ENCODE measurements at regions not wholly inside any gene's neighbourhood (a gene's known extent, or its start where the extent isn't known, plus 50 kb on each side); places are given as distances from the start of the nearest gene placed in this dataset.

- Histone ChIP-seq H3K4me3 (ENCODE audit: low read length) (no peak overlapping the region), H3K27ac (ENCODE audit: low read depth, low read length) (no peak overlapping the region), H3K9ac (ENCODE audit: extremely low read depth, low read length, poor library complexity, severe bottlenecking) (no peak overlapping the region), H3K36me3 (ENCODE audit: control insufficient read depth, insufficient read depth, low read length) (no peaks in the 10 kb centered on the region), H3K9me3 (ENCODE audit: control insufficient read depth, low read length) (no peaks in the 10 kb centered on the region), H3K27me3 (ENCODE audit: control insufficient read depth, insufficient read depth, low read length, poor library complexity, severe bottlenecking) (no peaks in the 10 kb centered on the region), H3K4me1 (ENCODE audit: control insufficient read depth, insufficient read depth, low read length) (no peaks in the 10 kb centered on the region)
- H3K27me3 Mint-ChIP-seq (ENCODE audit: insufficient read depth), result no peaks in the 10 kb centered on the region
- no peak overlapping the region for H3K4me3 Mint-ChIP-seq
- H3K36me3 Mint-ChIP-seq (ENCODE audit: low read depth), result peaks cover 10% of the 10 kb centered on the region
- H3K9me3 Mint-ChIP-seq, result peaks cover 10% of the 10 kb centered on the region
- DNase-seq, result no peak
- WGBS, 2 experiments (ENCODE audit: insufficient coverage in 1 of 2, insufficient read length in 1 of 2), result 94 to 100% methylated on average over 3 of the region's 3 CpGs
- peaks cover 13% of the 10 kb centered on the region for H3K4me1 Mint-ChIP-seq
- no peak for TF ChIP-seq CTCF (conservative IDR thresholded peaks at IDR 0.05)
- H3K27ac Mint-ChIP-seq, result no peak overlapping the region
These were observed 318.1 kb upstream of the GRM7 start for GRCh38 chr3:6542795-6543194.

GRCh38 chr3:6549296-6549695 lies 311.6 kb upstream of the GRM7 start:
- no peak overlapping the region for H3K4me3 Mint-ChIP-seq
- peaks cover 27% of the 10 kb centered on the region for H3K9me3 Mint-ChIP-seq
- Histone ChIP-seq H3K9me3 (ENCODE audit: control insufficient read depth, low read length) (peaks cover 19% of the 10 kb centered on the region), H3K4me1 (ENCODE audit: control insufficient read depth, insufficient read depth, low read length) (no peaks in the 10 kb centered on the region), H3K36me3 (ENCODE audit: control insufficient read depth, insufficient read depth, low read length) (no peaks in the 10 kb centered on the region), H3K27ac (ENCODE audit: low read depth, low read length) (no peak overlapping the region), H3K4me3 (ENCODE audit: low read length) (no peak overlapping the region), H3K27me3 (ENCODE audit: control insufficient read depth, insufficient read depth, low read length, poor library complexity, severe bottlenecking) (no peaks in the 10 kb centered on the region), H3K9ac (ENCODE audit: extremely low read depth, low read length, poor library complexity, severe bottlenecking) (no peak overlapping the region)
- H3K27me3 Mint-ChIP-seq (ENCODE audit: insufficient read depth), result no peaks in the 10 kb centered on the region
- no peak overlapping the region for H3K27ac Mint-ChIP-seq
- H3K36me3 Mint-ChIP-seq (ENCODE audit: low read depth), result peaks cover 14% of the 10 kb centered on the region
- WGBS, 2 experiments (ENCODE audit: insufficient coverage in 1 of 2, insufficient read length in 1 of 2), result 92 to 94% methylated on average over 2 to 4 of the region's 4 CpGs
- no peak for DNase-seq
- H3K4me1 Mint-ChIP-seq, result peaks cover under 1% of the 10 kb centered on the region
- TF ChIP-seq CTCF (conservative IDR thresholded peaks at IDR 0.05), result no peak

- no peak overlapping the region for H3K9ac ChIP-seq (ENCODE audit: extremely low read depth, low read length, poor library complexity, severe bottlenecking)
- H3K36me3 ChIP-seq (ENCODE audit: control insufficient read depth, insufficient read depth, low read length), result no peaks in the 10 kb centered on the region
- Mint-ChIP-seq H3K4me3 (no peak overlapping the region), H3K36me3 (ENCODE audit: low read depth) (peaks cover 12% of the 10 kb centered on the region), H3K9me3 (peaks cover 24% of the 10 kb centered on the region), H3K27me3 (ENCODE audit: insufficient read depth) (no peaks in the 10 kb centered on the region), H3K4me1 (peaks cover 9% of the 10 kb centered on the region), H3K27ac (no peak overlapping the region)
- WGBS, 2 experiments (ENCODE audit: insufficient coverage in 1 of 2, insufficient read length in 1 of 2), result 94 to 100% methylated on average over 2 of the region's 2 CpGs
- H3K9me3 ChIP-seq (ENCODE audit: control insufficient read depth, low read length), result peaks cover 19% of the 10 kb centered on the region
- no peak for DNase-seq
- no peaks in the 10 kb centered on the region for H3K4me1 ChIP-seq (ENCODE audit: control insufficient read depth, insufficient read depth, low read length)
- no peaks in the 10 kb centered on the region for H3K27me3 ChIP-seq (ENCODE audit: control insufficient read depth, insufficient read depth, low read length, poor library complexity, severe bottlenecking)
- H3K27ac ChIP-seq (ENCODE audit: low read depth, low read length), result no peak overlapping the region
- no peak overlapping the region for H3K4me3 ChIP-seq (ENCODE audit: low read length)
- no peak for TF ChIP-seq CTCF (conservative IDR thresholded peaks at IDR 0.05)
These were observed 309.8 kb upstream of the GRM7 start for GRCh38 chr3:6551165-6551564.

Data from endodermal cell (in vitro differentiated cells).